ENCODE measurements at regions not wholly inside any gene's neighbourhood (a gene's known extent, or its start where the extent isn't known, plus 50 kb on each side); places are given as distances from the start of the nearest gene placed in this dataset.

DNA sequence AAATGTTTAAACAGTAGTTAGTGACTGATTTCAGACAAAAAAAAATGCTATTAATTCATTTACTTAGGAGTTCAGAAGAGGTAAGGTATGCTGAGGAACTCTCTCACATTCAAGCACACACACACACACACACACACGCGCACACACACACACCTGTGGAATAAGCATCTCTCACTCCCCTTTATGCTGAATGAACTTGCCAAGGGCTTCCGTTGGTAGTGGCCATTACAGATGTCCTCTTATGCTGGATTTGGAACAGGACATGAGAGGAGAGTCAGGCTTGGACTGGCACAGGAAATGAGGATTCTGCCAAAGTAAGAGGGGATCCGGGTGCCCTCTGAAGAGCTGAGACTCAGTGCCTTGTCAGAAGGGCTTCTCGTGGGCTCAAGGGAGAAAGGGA lies 463.4 kb upstream of the MIR17HG start (continued):
- TF ChIP-seq, protein P1, sequence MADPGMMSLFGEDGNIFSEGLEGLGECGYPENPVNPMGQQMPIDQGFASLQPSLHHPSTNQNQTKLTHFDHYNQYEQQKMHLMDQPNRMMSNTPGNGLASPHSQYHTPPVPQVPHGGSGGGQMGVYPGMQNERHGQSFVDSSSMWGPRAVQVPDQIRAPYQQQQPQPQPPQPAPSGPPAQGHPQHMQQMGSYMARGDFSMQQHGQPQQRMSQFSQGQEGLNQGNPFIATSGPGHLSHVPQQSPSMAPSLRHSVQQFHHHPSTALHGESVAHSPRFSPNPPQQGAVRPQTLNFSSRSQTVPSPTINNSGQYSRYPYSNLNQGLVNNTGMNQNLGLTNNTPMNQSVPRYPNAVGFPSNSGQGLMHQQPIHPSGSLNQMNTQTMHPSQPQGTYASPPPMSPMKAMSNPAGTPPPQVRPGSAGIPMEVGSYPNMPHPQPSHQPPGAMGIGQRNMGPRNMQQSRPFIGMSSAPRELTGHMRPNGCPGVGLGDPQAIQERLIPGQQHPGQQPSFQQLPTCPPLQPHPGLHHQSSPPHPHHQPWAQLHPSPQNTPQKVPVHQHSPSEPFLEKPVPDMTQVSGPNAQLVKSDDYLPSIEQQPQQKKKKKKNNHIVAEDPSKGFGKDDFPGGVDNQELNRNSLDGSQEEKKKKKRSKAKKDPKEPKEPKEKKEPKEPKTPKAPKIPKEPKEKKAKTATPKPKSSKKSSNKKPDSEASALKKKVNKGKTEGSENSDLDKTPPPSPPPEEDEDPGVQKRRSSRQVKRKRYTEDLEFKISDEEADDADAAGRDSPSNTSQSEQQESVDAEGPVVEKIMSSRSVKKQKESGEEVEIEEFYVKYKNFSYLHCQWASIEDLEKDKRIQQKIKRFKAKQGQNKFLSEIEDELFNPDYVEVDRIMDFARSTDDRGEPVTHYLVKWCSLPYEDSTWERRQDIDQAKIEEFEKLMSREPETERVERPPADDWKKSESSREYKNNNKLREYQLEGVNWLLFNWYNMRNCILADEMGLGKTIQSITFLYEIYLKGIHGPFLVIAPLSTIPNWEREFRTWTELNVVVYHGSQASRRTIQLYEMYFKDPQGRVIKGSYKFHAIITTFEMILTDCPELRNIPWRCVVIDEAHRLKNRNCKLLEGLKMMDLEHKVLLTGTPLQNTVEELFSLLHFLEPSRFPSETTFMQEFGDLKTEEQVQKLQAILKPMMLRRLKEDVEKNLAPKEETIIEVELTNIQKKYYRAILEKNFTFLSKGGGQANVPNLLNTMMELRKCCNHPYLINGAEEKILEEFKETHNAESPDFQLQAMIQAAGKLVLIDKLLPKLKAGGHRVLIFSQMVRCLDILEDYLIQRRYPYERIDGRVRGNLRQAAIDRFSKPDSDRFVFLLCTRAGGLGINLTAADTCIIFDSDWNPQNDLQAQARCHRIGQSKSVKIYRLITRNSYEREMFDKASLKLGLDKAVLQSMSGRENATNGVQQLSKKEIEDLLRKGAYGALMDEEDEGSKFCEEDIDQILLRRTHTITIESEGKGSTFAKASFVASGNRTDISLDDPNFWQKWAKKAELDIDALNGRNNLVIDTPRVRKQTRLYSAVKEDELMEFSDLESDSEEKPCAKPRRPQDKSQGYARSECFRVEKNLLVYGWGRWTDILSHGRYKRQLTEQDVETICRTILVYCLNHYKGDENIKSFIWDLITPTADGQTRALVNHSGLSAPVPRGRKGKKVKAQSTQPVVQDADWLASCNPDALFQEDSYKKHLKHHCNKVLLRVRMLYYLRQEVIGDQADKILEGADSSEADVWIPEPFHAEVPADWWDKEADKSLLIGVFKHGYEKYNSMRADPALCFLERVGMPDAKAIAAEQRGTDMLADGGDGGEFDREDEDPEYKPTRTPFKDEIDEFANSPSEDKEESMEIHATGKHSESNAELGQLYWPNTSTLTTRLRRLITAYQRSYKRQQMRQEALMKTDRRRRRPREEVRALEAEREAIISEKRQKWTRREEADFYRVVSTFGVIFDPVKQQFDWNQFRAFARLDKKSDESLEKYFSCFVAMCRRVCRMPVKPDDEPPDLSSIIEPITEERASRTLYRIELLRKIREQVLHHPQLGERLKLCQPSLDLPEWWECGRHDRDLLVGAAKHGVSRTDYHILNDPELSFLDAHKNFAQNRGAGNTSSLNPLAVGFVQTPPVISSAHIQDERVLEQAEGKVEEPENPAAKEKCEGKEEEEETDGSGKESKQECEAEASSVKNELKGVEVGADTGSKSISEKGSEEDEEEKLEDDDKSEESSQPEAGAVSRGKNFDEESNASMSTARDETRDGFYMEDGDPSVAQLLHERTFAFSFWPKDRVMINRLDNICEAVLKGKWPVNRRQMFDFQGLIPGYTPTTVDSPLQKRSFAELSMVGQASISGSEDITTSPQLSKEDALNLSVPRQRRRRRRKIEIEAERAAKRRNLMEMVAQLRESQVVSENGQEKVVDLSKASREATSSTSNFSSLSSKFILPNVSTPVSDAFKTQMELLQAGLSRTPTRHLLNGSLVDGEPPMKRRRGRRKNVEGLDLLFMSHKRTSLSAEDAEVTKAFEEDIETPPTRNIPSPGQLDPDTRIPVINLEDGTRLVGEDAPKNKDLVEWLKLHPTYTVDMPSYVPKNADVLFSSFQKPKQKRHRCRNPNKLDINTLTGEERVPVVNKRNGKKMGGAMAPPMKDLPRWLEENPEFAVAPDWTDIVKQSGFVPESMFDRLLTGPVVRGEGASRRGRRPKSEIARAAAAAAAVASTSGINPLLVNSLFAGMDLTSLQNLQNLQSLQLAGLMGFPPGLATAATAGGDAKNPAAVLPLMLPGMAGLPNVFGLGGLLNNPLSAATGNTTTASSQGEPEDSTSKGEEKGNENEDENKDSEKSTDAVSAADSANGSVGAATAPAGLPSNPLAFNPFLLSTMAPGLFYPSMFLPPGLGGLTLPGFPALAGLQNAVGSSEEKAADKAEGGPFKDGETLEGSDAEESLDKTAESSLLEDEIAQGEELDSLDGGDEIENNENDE (IDR thresholded peaks at IDR 0.05; ENCODE audit: low read depth, low read length), result peak; percentile 60
- TF ChIP-seq, protein P2, sequence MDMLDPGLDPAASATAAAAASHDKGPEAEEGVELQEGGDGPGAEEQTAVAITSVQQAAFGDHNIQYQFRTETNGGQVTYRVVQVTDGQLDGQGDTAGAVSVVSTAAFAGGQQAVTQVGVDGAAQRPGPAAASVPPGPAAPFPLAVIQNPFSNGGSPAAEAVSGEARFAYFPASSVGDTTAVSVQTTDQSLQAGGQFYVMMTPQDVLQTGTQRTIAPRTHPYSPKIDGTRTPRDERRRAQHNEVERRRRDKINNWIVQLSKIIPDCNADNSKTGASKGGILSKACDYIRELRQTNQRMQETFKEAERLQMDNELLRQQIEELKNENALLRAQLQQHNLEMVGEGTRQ (CRISPR knock-in tag; IDR thresholded peaks at IDR 0.05), result 0 out of 2 replicates have a peak, but pooled peaks have one; percentile 15
- no peak for TF ChIP-seq HDAC3 (IDR thresholded peaks at IDR 0.05; ENCODE audit: borderline replicate concordance, partially characterized antibody)
- TF ChIP-seq, protein P3, sequence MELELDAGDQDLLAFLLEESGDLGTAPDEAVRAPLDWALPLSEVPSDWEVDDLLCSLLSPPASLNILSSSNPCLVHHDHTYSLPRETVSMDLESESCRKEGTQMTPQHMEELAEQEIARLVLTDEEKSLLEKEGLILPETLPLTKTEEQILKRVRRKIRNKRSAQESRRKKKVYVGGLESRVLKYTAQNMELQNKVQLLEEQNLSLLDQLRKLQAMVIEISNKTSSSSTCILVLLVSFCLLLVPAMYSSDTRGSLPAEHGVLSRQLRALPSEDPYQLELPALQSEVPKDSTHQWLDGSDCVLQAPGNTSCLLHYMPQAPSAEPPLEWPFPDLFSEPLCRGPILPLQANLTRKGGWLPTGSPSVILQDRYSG (tag; conservative IDR thresholded peaks at IDR 0.05; ENCODE audit: low read depth), result no peak
- TF ChIP-seq NR4A1 (CRISPR knock-in tag; IDR thresholded peaks at IDR 0.05), result no peak
- TF ChIP-seq NR4A1 (tag; IDR thresholded peaks at IDR 0.05), result no peak
- TF ChIP-seq STAG1 (CRISPR knock-in tag; IDR thresholded peaks at IDR 0.05; ENCODE audit: borderline replicate concordance), result peak; percentile 37; the same call in 1 of the 2 replicates
- TF ChIP-seq, protein P4, sequence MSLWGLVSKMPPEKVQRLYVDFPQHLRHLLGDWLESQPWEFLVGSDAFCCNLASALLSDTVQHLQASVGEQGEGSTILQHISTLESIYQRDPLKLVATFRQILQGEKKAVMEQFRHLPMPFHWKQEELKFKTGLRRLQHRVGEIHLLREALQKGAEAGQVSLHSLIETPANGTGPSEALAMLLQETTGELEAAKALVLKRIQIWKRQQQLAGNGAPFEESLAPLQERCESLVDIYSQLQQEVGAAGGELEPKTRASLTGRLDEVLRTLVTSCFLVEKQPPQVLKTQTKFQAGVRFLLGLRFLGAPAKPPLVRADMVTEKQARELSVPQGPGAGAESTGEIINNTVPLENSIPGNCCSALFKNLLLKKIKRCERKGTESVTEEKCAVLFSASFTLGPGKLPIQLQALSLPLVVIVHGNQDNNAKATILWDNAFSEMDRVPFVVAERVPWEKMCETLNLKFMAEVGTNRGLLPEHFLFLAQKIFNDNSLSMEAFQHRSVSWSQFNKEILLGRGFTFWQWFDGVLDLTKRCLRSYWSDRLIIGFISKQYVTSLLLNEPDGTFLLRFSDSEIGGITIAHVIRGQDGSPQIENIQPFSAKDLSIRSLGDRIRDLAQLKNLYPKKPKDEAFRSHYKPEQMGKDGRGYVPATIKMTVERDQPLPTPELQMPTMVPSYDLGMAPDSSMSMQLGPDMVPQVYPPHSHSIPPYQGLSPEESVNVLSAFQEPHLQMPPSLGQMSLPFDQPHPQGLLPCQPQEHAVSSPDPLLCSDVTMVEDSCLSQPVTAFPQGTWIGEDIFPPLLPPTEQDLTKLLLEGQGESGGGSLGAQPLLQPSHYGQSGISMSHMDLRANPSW (CRISPR knock-in tag; IDR thresholded peaks at IDR 0.05), result no peak
- TF ChIP-seq ZC3H8 (IDR thresholded peaks at IDR 0.05), result no peak
- TF ChIP-seq SMARCB1 (IDR thresholded peaks at IDR 0.05; ENCODE audit: insufficient read length, low read depth), result no peak
- no peak for TF ChIP-seq ZNF197 (CRISPR knock-in tag; IDR thresholded peaks at IDR 0.05; ENCODE audit: low read depth)
- TF ChIP-seq MCM3 (IDR thresholded peaks at IDR 0.05), result 0 out of 2 replicates have a peak, but pooled peaks have one; percentile 65
- no peak for TF ChIP-seq ZNF444 (CRISPR knock-in tag; IDR thresholded peaks at IDR 0.05)

Data from K562 (cell line).